Stomach (tissue), 4 donors: ENCODE measurements at regions not wholly inside any gene's neighbourhood (a gene's known extent, or its start where the extent isn't known, plus 50 kb on each side); places are given as distances from the start of the nearest gene placed in this dataset.

ENCODE experiments used
- EP300 ChIP-seq: sonication (generic); formaldehyde crosslinking; IDR thresholded peaks from one replicate; pipeline ENCODE4 v1.6.1; 2017; ENCODE audit warnings: antibody characterized with exemption
- POLR2A ChIP-seq, 4 donors: fragments of 450-650 bp; IDR thresholded peaks; one replicate each; pipeline ENCODE4 v1.6.1; 2016; ENCODE audit warnings: antibody characterized with exemption in 4 of 4, control low read depth in 2 of 4, mild to moderate bottlenecking in 1 of 4, moderate library complexity in 1 of 4
- POLR2AphosphoS5 ChIP-seq, 3 donors: sonication (generic); formaldehyde crosslinking; IDR thresholded peaks; one replicate each; pipeline ENCODE4 v1.6.1; 2016; ENCODE audit warnings: antibody characterized with exemption in 3 of 3
- TF ChIP-seq, protein P1 (sequence below), 7 experiments: fragments of 450-650 bp in 4 of 7; fragments of 200-600 bp in 3 of 7; sonication (generic) in 3 of 7; IDR thresholded peaks; one replicate each; pipeline ENCODE4 v1.5.1; 2016 to 2019; ENCODE audit warnings: antibody characterized with exemption in 7 of 7, control low read depth in 2 of 7, mild to moderate bottlenecking in 1 of 7

DNA sequence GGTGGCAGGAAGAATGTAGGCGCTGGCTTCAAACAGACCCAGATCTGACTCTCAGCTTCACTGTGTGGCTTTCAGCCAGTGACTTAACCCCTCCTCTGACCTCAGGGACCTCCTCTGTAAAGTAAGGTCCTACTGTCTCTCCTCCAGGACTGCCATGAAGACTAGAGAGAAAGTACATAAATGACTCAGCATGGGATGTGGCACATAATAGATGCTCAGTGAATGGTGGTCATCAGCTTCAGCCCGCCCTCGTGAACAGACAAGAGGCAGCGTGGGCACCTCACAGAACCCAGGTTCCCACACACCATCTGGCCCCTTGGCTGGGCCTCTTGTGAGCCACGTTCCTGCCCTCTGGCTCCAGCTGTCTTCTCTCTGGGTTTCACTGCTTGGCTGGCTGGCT is 126.0 kb downstream of the SYF2 start:
- TF ChIP-seq, protein P1, sequence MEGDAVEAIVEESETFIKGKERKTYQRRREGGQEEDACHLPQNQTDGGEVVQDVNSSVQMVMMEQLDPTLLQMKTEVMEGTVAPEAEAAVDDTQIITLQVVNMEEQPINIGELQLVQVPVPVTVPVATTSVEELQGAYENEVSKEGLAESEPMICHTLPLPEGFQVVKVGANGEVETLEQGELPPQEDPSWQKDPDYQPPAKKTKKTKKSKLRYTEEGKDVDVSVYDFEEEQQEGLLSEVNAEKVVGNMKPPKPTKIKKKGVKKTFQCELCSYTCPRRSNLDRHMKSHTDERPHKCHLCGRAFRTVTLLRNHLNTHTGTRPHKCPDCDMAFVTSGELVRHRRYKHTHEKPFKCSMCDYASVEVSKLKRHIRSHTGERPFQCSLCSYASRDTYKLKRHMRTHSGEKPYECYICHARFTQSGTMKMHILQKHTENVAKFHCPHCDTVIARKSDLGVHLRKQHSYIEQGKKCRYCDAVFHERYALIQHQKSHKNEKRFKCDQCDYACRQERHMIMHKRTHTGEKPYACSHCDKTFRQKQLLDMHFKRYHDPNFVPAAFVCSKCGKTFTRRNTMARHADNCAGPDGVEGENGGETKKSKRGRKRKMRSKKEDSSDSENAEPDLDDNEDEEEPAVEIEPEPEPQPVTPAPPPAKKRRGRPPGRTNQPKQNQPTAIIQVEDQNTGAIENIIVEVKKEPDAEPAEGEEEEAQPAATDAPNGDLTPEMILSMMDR (IDR thresholded peaks at IDR 0.05): no peak
- no peak for TF ChIP-seq POLR2A (IDR thresholded peaks at IDR 0.05)
- TF ChIP-seq EP300: no peak
- no peak for TF ChIP-seq POLR2AphosphoS5 (IDR thresholded peaks at IDR 0.05)
